Psoas muscle (tissue), 7 donors: ENCODE measurements at regions not wholly inside any gene's neighbourhood (a gene's known extent, or its start where the extent isn't known, plus 50 kb on each side); places are given as distances from the start of the nearest gene placed in this dataset.

Experiments used
- ATAC-seq, 4 donors: fragments of 200-7000 bp; cut with Tn5 transposase; one replicate each; pipeline ENCODE4 v1.9.1; 2020; ENCODE audit warnings: moderate library complexity in 3 of 4, mild to moderate bottlenecking in 2 of 4
- DNase-seq, 2 donors: peaks; one replicate each; pipeline ENCODE4 v3.0.0-alpha.2; 2020
- H3K27ac ChIP-seq: fragments of 200-600 bp; one replicate; pipeline ENCODE4 v1.8.0; 2022
- H3K27me3 ChIP-seq, 3 donors: fragments of 200-600 bp in 1 of 3; one replicate each; pipeline versions ENCODE4 v1.6.1 to v1.8.0; 2013 to 2022; ENCODE audit warnings: low read length in 2 of 3, mild to moderate bottlenecking in 2 of 3, moderate library complexity in 1 of 3; ENCODE audit not compliant: insufficient read depth in 3 of 3
- H3K36me3 ChIP-seq, 2 donors: fragments of 200-600 bp in 1 of 2; one replicate each; pipeline versions ENCODE4 v1.6.1 to v1.8.0; 2013 to 2022; ENCODE audit warnings: low read depth in 1 of 2, mild to moderate bottlenecking in 1 of 2, moderate library complexity in 1 of 2; ENCODE audit not compliant: insufficient read depth in 1 of 2
- H3K4me1 ChIP-seq: fragments of 200-600 bp; one replicate; pipeline ENCODE4 v1.8.0; 2022
- H3K4me3 ChIP-seq: fragments of 200-600 bp; one replicate; pipeline ENCODE4 v1.8.0; 2022; ENCODE audit warnings: mild to moderate bottlenecking
- H3K9me3 ChIP-seq: fragments of 200-600 bp; one replicate; pipeline ENCODE4 v1.8.0; 2022
- WGBS, 3 donors: extraction: QIAGEN DNeasy Blood & Tissue Kit; methylation state at CpG; one replicate each; pipeline versions ENCODE4 v1.1.6 to v1.1.7; 2013; 5-methylcytosine and 5-hydroxymethylcytosine counted together
- intact Hi-C, 2 donors: fragments of 100-400 bp; cut with DNase I; formaldehyde crosslinking; loops; one replicate each; pipeline versions ENCODE4 v1.11.0 to v1.14.2; 2022
- TF ChIP-seq, protein P1 (sequence below): fragments of 200-600 bp; IDR thresholded peaks from one replicate; pipeline ENCODE4 v1.8.0; 2022; ENCODE audit warnings: antibody characterized with exemption
- donor health status: healthy with polysubstance abuse.
- donor health status: DM: no; HTN: no; CAD: no; lungs with moderate emphysema.
- donor health status: Bipolar disorder and iron deficiency.
- donor health status: healthy.
- donor health status: DM: yes; HTN: yes; CAD: no.
- donor health status: DM: no; HTN: no; CAD: no.
- donor health status: DM: yes; HTN: yes; CAD: no.

- no peak for ATAC-seq
- Histone ChIP-seq H3K4me1 (no peaks in the 10 kb centered on the region), H3K27me3 (no peaks in the 10 kb centered on the region), H3K36me3 (no peaks in the 10 kb centered on the region), H3K27ac (no peak overlapping the region), H3K4me3 (no peak overlapping the region), H3K9me3 (no peaks in the 10 kb centered on the region)
- no peak for DNase-seq
- TF ChIP-seq, protein P1, sequence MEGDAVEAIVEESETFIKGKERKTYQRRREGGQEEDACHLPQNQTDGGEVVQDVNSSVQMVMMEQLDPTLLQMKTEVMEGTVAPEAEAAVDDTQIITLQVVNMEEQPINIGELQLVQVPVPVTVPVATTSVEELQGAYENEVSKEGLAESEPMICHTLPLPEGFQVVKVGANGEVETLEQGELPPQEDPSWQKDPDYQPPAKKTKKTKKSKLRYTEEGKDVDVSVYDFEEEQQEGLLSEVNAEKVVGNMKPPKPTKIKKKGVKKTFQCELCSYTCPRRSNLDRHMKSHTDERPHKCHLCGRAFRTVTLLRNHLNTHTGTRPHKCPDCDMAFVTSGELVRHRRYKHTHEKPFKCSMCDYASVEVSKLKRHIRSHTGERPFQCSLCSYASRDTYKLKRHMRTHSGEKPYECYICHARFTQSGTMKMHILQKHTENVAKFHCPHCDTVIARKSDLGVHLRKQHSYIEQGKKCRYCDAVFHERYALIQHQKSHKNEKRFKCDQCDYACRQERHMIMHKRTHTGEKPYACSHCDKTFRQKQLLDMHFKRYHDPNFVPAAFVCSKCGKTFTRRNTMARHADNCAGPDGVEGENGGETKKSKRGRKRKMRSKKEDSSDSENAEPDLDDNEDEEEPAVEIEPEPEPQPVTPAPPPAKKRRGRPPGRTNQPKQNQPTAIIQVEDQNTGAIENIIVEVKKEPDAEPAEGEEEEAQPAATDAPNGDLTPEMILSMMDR, result no peak
- WGBS, 3 donors, result 81 to 91% (median 81%) methylated on average over 17 of the region's 17 CpGs
- intact Hi-C loops, result no loop called here
Measured at GRCh38 chr3:195013411-195014361, 257.3 kb downstream of the XXYLT1 start.

GRCh38 chr3:195015021-195015420, 255.9 kb downstream of the XXYLT1 start:
- no peak for ATAC-seq
- 64 to 71% (median 70%) methylated on average over 5 of the region's 5 CpGs for WGBS, 3 donors
- Histone ChIP-seq H3K4me3 (no peak overlapping the region), H3K27ac (no peak overlapping the region), H3K9me3 (no peaks in the 10 kb centered on the region), H3K36me3 (no peaks in the 10 kb centered on the region), H3K4me1 (no peaks in the 10 kb centered on the region), H3K27me3 (no peaks in the 10 kb centered on the region)
- intact Hi-C loops, result no loop called here
- TF ChIP-seq, protein P1, result no peak
- no peak for DNase-seq

DNA sequence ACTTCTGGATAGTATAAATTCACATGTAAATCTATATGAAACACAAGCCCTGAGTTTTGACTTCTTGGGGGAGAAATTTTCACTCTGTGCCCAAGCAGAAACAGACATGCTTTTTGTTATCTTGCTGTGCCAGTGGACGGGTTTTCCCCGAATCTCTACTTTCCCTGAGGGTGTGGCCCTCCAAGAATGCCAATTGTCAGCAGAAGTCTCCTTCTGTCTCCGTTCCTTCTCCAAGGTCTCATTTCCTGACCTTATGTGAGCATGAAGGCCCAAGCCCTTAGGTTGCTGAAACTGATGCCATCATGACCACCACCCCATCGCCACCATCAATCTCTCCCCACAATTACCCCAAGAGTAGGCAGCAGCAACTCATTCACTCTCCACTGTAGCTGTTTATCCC, 253.8 kb downstream of the XXYLT1 start:
- no peak for ATAC-seq

More for the DNA sequence above, 253.8 kb downstream of the XXYLT1 start:
- TF ChIP-seq, protein P1, result no peak
- Histone ChIP-seq H3K9me3 (no peaks in the 10 kb centered on the region), H3K27ac (no peak overlapping the region), H3K36me3 (no peaks in the 10 kb centered on the region), H3K4me3 (no peak overlapping the region), H3K4me1 (no peaks in the 10 kb centered on the region), H3K27me3 (no peaks in the 10 kb centered on the region)
- WGBS, 3 donors, result 61 to 74% (median 65%) methylated on average over 4 of the region's 4 CpGs
- intact Hi-C loops, result no loop called here
- no peak for DNase-seq
